ENCODE measurements at regions not wholly inside any gene's neighbourhood (a gene's known extent, or its start where the extent isn't known, plus 50 kb on each side); places are given as distances from the start of the nearest gene placed in this dataset.

- no peak for DNase-seq
These were observed 220.6 kb downstream of the CHRM3 start for GRCh38 chr1:239606850-239607400.

GRCh38 chr1:239608469-239608868, 222.1 kb downstream of the CHRM3 start:
- DNase-seq = no peak

DNA sequence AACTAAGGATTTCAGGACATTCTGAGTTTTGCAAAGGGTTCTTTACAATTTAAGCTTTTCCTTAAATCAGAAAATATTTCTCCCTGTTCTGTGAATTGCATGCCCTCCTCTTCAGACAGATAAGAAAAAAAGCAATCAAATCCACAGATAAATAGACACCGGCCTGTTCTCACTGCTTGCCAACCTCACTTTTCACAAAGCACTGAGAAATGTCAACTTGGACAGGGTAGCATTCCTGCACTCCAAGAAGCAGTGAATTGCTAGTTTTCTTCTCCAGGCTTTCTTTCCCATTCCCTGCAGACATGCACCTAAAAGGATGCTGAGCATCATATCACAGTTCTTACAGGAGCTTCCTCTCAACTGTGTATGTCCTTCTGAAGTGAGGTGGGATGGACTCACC, 226.0 kb downstream of the CHRM3 start:
- no peak for DNase-seq

- no peak for DNase-seq
These were observed 230.3 kb downstream of the CHRM3 start for GRCh38 chr1:239616673-239617072.

GRCh38 chr1:239617259-239617658, 230.9 kb downstream of the CHRM3 start:
- DNase-seq = no peak

- DNase-seq = no peak
These were observed 231.4 kb downstream of the CHRM3 start for GRCh38 chr1:239617731-239618130.

DNA sequence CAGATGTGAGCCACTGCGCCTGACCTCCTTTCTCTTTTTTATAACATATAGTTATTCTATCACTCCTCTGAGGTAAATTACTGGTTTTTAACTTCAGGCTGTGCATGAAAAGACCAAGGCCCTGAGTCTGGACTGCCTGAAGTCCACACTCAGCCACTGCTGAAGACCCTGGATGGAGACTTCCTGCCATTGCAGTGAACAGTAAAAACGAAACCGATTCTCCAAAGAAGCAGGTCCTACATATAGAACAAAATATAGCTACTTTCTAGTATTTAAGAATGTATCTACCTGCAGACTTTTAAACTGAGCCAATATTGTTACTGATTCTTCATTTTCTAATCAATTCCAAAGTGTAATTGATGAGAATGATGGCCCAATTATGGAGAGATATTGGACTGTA, 232.8 kb downstream of the CHRM3 start:
- DNase-seq = no peak

DNA sequence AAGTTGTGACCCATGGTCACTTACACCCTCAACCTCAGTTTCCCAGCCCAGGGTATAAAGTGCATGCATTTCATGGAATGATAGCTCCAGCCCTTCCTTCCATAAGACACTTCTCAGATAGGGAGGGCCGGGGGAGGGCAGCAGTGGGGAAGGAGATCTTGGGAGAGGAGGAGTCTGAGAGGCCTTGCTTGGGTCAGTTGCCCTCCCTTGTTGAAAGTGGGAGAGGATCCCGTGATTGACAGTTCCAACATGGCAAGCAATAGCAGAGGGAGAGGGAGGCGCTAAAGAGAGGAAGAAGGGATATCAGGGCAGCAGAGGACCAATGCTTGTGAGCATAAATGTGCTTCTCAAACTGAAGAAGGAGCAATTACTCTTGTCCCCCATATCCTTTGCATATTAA, 244.4 kb downstream of the CHRM3 start:
- DNase-seq = no peak

- no peak for DNase-seq
These were observed 247.1 kb downstream of the CHRM3 start for GRCh38 chr1:239633432-239633831.

- no peak for DNase-seq
These were observed 248.9 kb downstream of the CHRM3 start for GRCh38 chr1:239635276-239635675.

GRCh38 chr1:239636347-239636746, 250.0 kb downstream of the CHRM3 start:
- no peak for DNase-seq

- no peak for DNase-seq
These were observed 258.2 kb downstream of the CHRM3 start for GRCh38 chr1:239644604-239645003.

- DNase-seq = no peak
These were observed 260.7 kb downstream of the CHRM3 start for GRCh38 chr1:239647045-239647444.

DNA sequence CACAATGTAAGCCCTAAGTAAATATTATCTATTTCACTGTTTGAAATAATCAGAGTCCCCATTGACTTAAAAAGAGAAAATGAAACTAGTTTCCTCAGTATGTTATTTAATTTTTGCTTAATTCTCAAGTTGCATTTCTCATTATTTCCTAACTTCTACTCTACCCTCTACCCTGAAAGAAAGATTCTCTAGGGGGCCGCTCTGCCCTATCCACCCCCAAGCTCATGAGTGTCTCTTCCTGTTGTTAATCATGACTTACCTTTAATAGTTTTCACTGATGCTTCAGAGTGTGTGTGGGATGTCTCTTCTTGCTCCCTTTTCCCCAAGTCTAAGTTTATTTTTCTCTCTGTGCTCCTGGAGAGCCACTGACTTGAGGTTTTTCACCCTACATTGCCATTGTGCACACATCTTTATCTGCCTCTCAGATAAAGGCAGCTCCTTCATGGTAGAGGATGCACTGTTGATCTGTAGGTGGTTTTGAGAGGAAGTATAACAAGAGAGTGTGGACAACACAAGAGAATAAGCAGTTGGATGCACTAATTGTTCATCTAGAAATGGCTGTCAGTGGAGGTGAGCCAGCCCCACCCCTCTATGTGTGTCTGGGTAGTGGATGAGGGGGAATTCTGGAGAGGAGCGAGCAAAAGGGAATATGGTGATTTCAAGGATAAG, 261.7 kb downstream of the CHRM3 start:
- no peak for DNase-seq

DNA sequence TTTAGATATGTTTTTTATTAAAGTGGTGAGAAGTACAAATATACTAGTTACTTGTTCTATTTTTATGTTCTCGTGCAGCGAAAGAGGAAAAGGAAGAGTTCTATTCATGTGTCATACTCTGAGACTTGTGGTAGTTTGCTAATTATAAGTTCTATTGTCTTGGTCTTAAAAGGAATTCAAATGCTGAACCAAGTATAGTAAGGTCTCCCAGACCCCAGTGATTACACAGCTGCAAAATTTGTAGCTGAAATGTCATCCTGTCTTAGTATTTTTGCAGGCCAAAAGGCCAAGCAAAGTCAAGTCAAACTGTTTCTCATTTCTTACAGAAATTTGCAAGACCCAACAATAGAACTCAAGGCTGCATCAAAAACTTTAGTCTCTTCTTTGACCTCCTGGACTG, 268.7 kb downstream of the CHRM3 start:
- DNase-seq = no peak

DNA sequence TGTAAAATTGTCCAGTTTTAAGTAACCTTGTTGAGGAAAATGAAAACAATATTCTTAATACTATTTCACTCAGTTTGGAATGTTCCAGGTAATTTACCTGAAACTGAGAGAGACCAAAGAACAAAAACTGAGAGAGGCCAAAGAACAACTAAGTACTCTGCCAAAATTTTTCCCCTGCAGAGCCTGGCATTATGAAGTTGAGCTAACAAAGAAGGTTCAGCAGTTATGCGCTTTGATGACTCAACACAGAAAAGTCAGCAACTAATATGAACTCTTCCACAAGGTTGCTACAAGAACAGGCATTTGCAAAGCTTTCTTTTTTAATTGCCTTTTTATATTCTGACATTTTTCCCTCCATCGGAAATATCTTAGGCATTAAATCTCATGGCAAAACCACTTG, 270.9 kb downstream of the CHRM3 start:
- DNase-seq = no peak

- no peak for DNase-seq
These were observed 276.6 kb downstream of the CHRM3 start for GRCh38 chr1:239662950-239663349.

DNA sequence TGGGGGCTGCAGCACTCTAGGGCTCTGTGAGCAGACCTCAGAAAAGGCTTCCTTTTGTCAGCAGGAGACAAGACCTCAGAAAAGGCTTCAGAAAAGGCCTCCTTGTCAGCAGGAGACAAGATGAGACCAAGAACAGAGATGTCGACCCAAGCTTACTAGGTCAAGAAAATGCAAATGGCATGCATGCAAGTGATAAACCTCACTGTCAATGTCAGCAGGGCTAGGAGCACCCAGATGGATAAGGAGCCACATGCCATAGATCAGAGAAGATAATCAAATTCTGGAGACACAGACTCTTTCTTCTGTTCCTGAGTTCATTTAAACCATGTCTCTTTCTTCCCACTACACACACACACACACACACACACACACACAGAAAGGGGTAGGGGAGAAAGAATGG, 285.9 kb downstream of the CHRM3 start:
- no peak for DNase-seq

DNA sequence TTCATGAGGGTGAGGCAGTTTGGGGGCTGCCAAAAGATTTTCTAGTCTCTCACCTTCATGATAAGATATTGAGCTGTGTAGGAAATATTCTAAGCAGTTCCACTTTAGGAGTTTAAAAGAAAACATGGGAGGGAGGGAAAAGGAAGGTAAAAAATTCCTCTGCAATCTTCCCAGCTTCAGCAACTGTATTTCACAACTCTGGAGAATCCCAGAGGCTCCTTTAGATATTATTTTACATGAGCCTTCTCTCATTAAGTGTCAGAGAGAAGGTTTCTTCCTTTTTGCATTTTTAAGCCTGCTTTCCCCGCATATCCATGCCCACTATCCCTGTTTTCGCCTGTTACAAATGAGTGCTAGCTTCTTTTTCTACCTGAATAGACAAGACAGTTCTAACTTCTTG, 289.4 kb downstream of the CHRM3 start:
- no peak for DNase-seq

GRCh38 chr1:239676522-239677273, 290.3 kb downstream of the CHRM3 start:
- no peak for DNase-seq

DNA sequence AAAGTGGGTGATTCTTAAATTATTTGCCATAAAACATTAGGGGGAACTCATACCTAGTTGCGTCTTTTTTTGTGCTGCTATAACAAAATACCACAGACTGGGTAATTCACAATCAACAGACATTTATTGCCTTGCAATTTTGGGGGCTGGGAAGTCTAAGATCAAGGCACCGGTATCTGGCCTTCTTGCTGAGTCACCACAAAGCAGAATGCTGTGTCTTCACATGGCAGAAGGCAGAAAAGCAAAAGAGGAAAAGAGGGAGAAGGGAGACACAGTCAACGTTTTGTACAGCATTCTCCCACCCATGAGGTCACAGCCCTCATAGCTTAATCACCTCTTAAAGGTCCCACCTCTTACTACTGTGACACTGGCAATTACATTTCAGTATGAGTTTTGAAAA, 291.0 kb downstream of the CHRM3 start:
- DNase-seq = no peak

GRCh38 chr1:239678181-239678580, 291.8 kb downstream of the CHRM3 start:
- no peak for DNase-seq

DNA sequence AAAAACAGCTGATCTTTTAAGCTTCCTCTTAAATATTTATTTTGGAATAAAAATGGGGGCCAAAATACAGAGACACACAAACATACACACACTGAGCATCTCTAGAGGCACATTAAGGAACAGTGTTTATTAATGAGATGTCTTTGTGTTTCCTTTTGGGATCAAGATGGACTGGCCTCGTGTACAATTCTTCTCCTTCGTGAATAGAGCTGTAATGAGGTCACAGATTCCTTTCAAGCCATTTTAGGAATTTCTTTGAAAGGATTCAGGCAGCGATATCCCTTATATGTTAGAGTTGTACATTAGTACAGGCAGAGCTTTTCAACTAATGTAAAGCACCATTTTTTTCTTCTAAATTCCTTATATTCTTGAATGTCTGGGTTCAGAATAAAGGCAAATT, 295.7 kb downstream of the CHRM3 start:
- no peak for DNase-seq

DNA sequence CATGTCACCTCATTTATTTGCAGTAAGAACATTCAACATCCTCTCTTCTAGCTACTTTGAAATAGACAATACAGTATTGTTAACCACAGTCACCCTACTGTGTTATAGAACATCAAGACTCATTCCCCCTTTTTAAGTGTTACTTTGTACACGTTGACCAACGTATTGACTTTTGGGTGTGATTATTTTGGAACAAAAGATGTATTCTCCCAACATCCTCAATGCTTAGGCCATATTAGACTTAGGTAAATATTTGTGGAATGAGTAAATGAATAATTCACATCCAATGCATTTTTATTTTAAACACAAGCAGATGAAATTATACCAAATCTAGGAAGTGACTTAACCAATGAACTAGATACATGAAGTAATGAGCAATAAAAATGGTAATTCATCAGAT, 296.6 kb downstream of the CHRM3 start:
- no peak for DNase-seq

- DNase-seq = no peak
These were observed 300.0 kb downstream of the CHRM3 start for GRCh38 chr1:239686386-239686785.
